GM23338 (cell line): ENCODE measurements at regions not wholly inside any gene's neighbourhood (a gene's known extent, or its start where the extent isn't known, plus 50 kb on each side); places are given as distances from the start of the nearest gene placed in this dataset.

Experiments used
- ATAC-seq: fragments of 200-7000 bp; cut with Tn5 transposase; 3 replicates; pipeline ENCODE4 v1.9.1; 2020
- DNase-seq: peaks from one replicate; pipeline ENCODE4 v3.0.0-alpha.2; 2015; ENCODE audit warnings: low spot score
- H2AFZ ChIP-seq: fragments of 200-600 bp; sonication (generic); 2 replicates; pipeline ENCODE4 v1.8.0; 2016; ENCODE audit warnings: antibody characterized with exemption, mild to moderate bottlenecking, moderate library complexity
- H3F3A ChIP-seq: fragments of 200-600 bp; sonication (generic); replicated peaks from 2 replicates; pipeline ENCODE4 v1.8.0; 2017; ENCODE audit warnings: antibody characterized with exemption, mixed run types, low read depth
- H3K27ac ChIP-seq: fragments of 200-600 bp; sonication (generic); 2 replicates; pipeline ENCODE4 v1.6.1; 2016; ENCODE audit warnings: low read depth
- H3K27me3 ChIP-seq: fragments of 200-600 bp; sonication (generic); 2 replicates; pipeline ENCODE4 v1.8.0; 2016; ENCODE audit warnings: mild to moderate bottlenecking, mixed run types, moderate library complexity; ENCODE audit not compliant: insufficient read depth
- H3K36me3 ChIP-seq: fragments of 200-600 bp; sonication (generic); 2 replicates; pipeline ENCODE4 v1.8.0; 2016; ENCODE audit warnings: mild to moderate bottlenecking; ENCODE audit not compliant: insufficient read depth
- H3K4me1 ChIP-seq: fragments of 200-600 bp; sonication (generic); 2 replicates; pipeline ENCODE4 v1.8.0; 2016; ENCODE audit warnings: mild to moderate bottlenecking, moderate library complexity; ENCODE audit not compliant: insufficient read depth
- H3K4me2 ChIP-seq: fragments of 200-600 bp; sonication (generic); 2 replicates; pipeline ENCODE4 v1.7.1; 2017; ENCODE audit warnings: mixed run types
- H3K4me3 ChIP-seq: fragments of 200-600 bp; sonication (generic); 2 replicates; pipeline ENCODE4 v1.6.1; 2016; ENCODE audit warnings: mixed run types
- H3K79me2 ChIP-seq: fragments of 200-600 bp; sonication (generic); replicated peaks from 2 replicates; pipeline ENCODE4 v1.8.0; 2017; ENCODE audit warnings: mild to moderate bottlenecking; ENCODE audit not compliant: insufficient read depth
- H3K9me2 ChIP-seq: fragments of 200-600 bp; sonication (generic); 2 replicates; pipeline ENCODE4 v1.8.0; 2017; ENCODE audit not compliant: insufficient read depth
- H4K20me1 ChIP-seq: fragments of 200-600 bp; sonication (generic); replicated peaks from 2 replicates; pipeline ENCODE4 v1.8.0; 2017; ENCODE audit warnings: mild to moderate bottlenecking; ENCODE audit not compliant: insufficient read depth
- H3K27ac Mint-ChIP-seq: 2 replicates; pipeline ENCODE4 v1.8.0; 2020; ENCODE audit warnings: inconsistent platforms, mild to moderate bottlenecking, moderate library complexity, mixed read lengths
- H3K27me3 Mint-ChIP-seq: 3 replicates; pipeline ENCODE4 v1.8.0; 2022; ENCODE audit warnings: low read depth, mild to moderate bottlenecking, moderate library complexity, mixed read lengths, inconsistent platforms; ENCODE audit not compliant: insufficient read depth, poor library complexity
- H3K36me3 Mint-ChIP-seq: 3 replicates; pipeline ENCODE4 v1.8.0; 2021; ENCODE audit warnings: low read depth, mild to moderate bottlenecking, inconsistent platforms, moderate library complexity, mixed read lengths
- H3K4me1 Mint-ChIP-seq: 3 replicates; pipeline ENCODE4 v1.8.0; 2020; ENCODE audit warnings: mild to moderate bottlenecking, inconsistent platforms, mixed read lengths
- H3K4me3 Mint-ChIP-seq: 3 replicates; pipeline ENCODE4 v1.8.0; 2021; ENCODE audit warnings: moderate library complexity, mild to moderate bottlenecking, inconsistent platforms, mixed read lengths
- H3K9me3 Mint-ChIP-seq: 3 replicates; pipeline ENCODE4 v1.8.0; 2020; ENCODE audit warnings: moderate library complexity, mild to moderate bottlenecking, inconsistent platforms, mixed read lengths
- CREB1 ChIP-seq: fragments of 250-450 bp; sonication (Bioruptor Pico); IDR thresholded peaks from 2 replicates; pipeline ENCODE4 v1.5.0; 2020; ENCODE audit warnings: low read depth, mild to moderate bottlenecking, moderate library complexity
- EZH2 ChIP-seq: fragments of 200-600 bp; sonication (generic); IDR thresholded peaks from one replicate; pipeline ENCODE4 v1.8.0; 2017; ENCODE audit warnings: antibody characterized with exemption, mild to moderate bottlenecking, low read depth; ENCODE audit not compliant: unreplicated experiment
- EZH2phosphoT487 ChIP-seq: fragments of 200-600 bp; sonication (generic); IDR thresholded peaks from one replicate; pipeline ENCODE4 v1.8.1; 2018; ENCODE audit warnings: antibody characterized with exemption; ENCODE audit not compliant: unreplicated experiment
- JUNB ChIP-seq: IDR thresholded peaks from one replicate; pipeline ENCODE4 v1.6.1; 2016; ENCODE audit warnings: antibody characterized with exemption; ENCODE audit not compliant: unreplicated experiment
- NANOG ChIP-seq: IDR thresholded peaks from 2 replicates; pipeline ENCODE4 v1.6.1; 2016; ENCODE audit warnings: antibody characterized with exemption, borderline replicate concordance
- POLR2AphosphoS5 ChIP-seq: IDR thresholded peaks from 2 replicates; pipeline ENCODE4 v1.6.1; 2016; ENCODE audit warnings: antibody characterized with exemption, low read depth
- REST ChIP-seq: IDR thresholded peaks from one replicate; pipeline ENCODE4 v1.6.1; 2018; ENCODE audit warnings: antibody characterized with exemption; ENCODE audit not compliant: unreplicated experiment
- STAT1 ChIP-seq: IDR thresholded peaks from one replicate; pipeline ENCODE4 v1.6.1; 2016; ENCODE audit warnings: antibody characterized with exemption; ENCODE audit not compliant: unreplicated experiment
- ZNF114 ChIP-seq: fragments of 250-450 bp; sonication (Bioruptor Pico); IDR thresholded peaks from 2 replicates; pipeline ENCODE4 v1.5.0; 2020; ENCODE audit warnings: mild to moderate bottlenecking, moderate library complexity
- ZNF331 ChIP-seq: fragments of 250-450 bp; sonication (Bioruptor Pico); IDR thresholded peaks from 2 replicates; pipeline ENCODE4 v1.5.0; 2020; ENCODE audit warnings: low read depth, mild to moderate bottlenecking, moderate library complexity
- ZNF462 ChIP-seq: fragments of 250-450 bp; sonication (Bioruptor Pico); IDR thresholded peaks from 2 replicates; pipeline ENCODE4 v1.5.0; 2020; ENCODE audit warnings: mild to moderate bottlenecking, moderate library complexity
- TF ChIP-seq, protein P1 (sequence below), 2 experiments: fragments of 200-600 bp in 1 of 2; sonication (generic) in 1 of 2; conservative IDR thresholded peaks; 2 replicates each; pipeline versions ENCODE4 v1.5.1 to v1.6.1; 2016 to 2017; ENCODE audit warnings: antibody characterized with exemption in 2 of 2, low read depth in 2 of 2, mild to moderate bottlenecking in 2 of 2, moderate library complexity in 1 of 2
- TF ChIP-seq, protein P2 (sequence below): IDR thresholded peaks from 2 replicates; pipeline ENCODE4 v1.6.1; 2016; ENCODE audit warnings: antibody characterized with exemption

GRCh38 chr4:45477311-45477733, 646.5 kb downstream of the GABRG1 start:
- Histone ChIP-seq H3K4me2 (no peak overlapping the region), H2AFZ (no peak overlapping the region), H3K36me3 (no peaks in the 10 kb centered on the region), H3K27ac (no peak overlapping the region), H4K20me1 (no peaks in the 10 kb centered on the region), H3K79me2 (no peaks in the 10 kb centered on the region), H3K4me3 (no peak overlapping the region), H3K4me1 (no peaks in the 10 kb centered on the region), H3K27me3 (no peaks in the 10 kb centered on the region), H3K9me2 (no peaks in the 10 kb centered on the region; the same call in 1 of the 2 replicates), H3F3A (no peaks in the 10 kb centered on the region)
- Mint-ChIP-seq H3K36me3 (peaks cover 29% of the 10 kb centered on the region), H3K4me1 (no peaks in the 10 kb centered on the region), H3K9me3 (peaks cover 62% of the 10 kb centered on the region), H3K4me3 (no peak overlapping the region), H3K27me3 (no peaks in the 10 kb centered on the region), H3K27ac (no peak overlapping the region)
- ATAC-seq (no peak), DNase-seq (no peak)
- TF ChIP-seq NANOG (no peak), JUNB (no peak), POLR2AphosphoS5 (no peak), CREB1 (CRISPR knock-in tag) (no peak), REST (no peak), EZH2phosphoT487 (no peak), ZNF462 (CRISPR knock-in tag) (no peak), STAT1 (no peak), ZNF114 (CRISPR knock-in tag) (no peak), ZNF331 (no peak), EZH2 (no peak)
- TF ChIP-seq, protein P1, sequence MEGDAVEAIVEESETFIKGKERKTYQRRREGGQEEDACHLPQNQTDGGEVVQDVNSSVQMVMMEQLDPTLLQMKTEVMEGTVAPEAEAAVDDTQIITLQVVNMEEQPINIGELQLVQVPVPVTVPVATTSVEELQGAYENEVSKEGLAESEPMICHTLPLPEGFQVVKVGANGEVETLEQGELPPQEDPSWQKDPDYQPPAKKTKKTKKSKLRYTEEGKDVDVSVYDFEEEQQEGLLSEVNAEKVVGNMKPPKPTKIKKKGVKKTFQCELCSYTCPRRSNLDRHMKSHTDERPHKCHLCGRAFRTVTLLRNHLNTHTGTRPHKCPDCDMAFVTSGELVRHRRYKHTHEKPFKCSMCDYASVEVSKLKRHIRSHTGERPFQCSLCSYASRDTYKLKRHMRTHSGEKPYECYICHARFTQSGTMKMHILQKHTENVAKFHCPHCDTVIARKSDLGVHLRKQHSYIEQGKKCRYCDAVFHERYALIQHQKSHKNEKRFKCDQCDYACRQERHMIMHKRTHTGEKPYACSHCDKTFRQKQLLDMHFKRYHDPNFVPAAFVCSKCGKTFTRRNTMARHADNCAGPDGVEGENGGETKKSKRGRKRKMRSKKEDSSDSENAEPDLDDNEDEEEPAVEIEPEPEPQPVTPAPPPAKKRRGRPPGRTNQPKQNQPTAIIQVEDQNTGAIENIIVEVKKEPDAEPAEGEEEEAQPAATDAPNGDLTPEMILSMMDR (conservative IDR thresholded peaks at IDR 0.05; ENCODE audit: low read depth in 2 of 2): no peak
- TF ChIP-seq, protein P2, sequence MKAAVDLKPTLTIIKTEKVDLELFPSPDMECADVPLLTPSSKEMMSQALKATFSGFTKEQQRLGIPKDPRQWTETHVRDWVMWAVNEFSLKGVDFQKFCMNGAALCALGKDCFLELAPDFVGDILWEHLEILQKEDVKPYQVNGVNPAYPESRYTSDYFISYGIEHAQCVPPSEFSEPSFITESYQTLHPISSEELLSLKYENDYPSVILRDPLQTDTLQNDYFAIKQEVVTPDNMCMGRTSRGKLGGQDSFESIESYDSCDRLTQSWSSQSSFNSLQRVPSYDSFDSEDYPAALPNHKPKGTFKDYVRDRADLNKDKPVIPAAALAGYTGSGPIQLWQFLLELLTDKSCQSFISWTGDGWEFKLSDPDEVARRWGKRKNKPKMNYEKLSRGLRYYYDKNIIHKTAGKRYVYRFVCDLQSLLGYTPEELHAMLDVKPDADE: no peak
